ENCODE measurements at regions not wholly inside any gene's neighbourhood (a gene's known extent, or its start where the extent isn't known, plus 50 kb on each side); places are given as distances from the start of the nearest gene placed in this dataset.

DNA sequence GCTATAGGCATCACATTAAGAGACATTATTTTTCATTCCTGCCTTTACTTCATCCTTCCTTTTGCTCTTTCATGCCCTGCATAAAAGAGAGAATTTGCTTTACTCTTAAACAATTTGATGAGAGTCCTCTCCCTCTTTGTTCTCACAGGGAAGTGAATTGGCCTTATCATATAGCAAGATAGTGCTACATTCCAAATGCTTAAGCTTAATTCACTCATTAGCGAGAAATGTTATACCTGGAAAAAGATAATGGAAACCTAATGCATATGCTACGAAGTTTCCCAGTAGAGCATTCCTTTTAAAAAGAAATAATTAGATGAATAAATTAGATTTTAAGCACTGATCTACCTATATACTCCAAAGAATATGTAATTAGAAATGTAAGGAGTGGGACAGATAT is 798.8 kb downstream of the C12orf50 start:
- H3K4me3 Mint-ChIP-seq (ENCODE audit: unreplicated experiment): no peak overlapping the region
- no peaks in the 10 kb centered on the region for H3K36me3 Mint-ChIP-seq (ENCODE audit: unreplicated experiment)
- TF ChIP-seq, protein P1, sequence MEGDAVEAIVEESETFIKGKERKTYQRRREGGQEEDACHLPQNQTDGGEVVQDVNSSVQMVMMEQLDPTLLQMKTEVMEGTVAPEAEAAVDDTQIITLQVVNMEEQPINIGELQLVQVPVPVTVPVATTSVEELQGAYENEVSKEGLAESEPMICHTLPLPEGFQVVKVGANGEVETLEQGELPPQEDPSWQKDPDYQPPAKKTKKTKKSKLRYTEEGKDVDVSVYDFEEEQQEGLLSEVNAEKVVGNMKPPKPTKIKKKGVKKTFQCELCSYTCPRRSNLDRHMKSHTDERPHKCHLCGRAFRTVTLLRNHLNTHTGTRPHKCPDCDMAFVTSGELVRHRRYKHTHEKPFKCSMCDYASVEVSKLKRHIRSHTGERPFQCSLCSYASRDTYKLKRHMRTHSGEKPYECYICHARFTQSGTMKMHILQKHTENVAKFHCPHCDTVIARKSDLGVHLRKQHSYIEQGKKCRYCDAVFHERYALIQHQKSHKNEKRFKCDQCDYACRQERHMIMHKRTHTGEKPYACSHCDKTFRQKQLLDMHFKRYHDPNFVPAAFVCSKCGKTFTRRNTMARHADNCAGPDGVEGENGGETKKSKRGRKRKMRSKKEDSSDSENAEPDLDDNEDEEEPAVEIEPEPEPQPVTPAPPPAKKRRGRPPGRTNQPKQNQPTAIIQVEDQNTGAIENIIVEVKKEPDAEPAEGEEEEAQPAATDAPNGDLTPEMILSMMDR (IDR thresholded peaks at IDR 0.05; ENCODE audit: partially characterized antibody, unreplicated experiment): no peak
- H3K4me1 Mint-ChIP-seq (ENCODE audit: low read depth, unreplicated experiment): no peaks in the 10 kb centered on the region
- no peak for DNase-seq
- peaks cover 2% of the 10 kb centered on the region for H3K9me3 Mint-ChIP-seq (ENCODE audit: unreplicated experiment)
- H3K27me3 Mint-ChIP-seq (ENCODE audit: unreplicated experiment): no peaks in the 10 kb centered on the region
- no peak overlapping the region for H3K27ac Mint-ChIP-seq (ENCODE audit: unreplicated experiment)

DNA sequence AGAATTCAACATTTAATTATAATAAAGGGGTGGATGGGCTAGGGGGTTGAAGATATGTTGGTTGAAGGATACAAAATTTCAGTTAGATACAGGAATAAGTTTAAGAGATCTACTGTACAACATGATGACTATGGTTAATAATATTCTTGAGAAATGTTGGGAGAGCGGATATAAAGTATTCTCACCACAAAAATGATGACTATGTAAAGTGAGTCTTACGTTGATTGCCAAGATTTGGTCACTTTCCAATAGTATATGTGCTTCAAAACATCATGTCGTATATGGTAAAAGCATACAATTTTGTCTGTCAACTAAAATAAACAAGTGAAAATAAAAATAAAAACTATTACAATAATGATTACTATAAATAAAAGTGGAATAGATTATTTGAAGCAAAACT is 802.0 kb downstream of the C12orf50 start:
- Mint-ChIP-seq H3K4me3 (ENCODE audit: unreplicated experiment) (no peak overlapping the region), H3K27ac (ENCODE audit: unreplicated experiment) (no peak overlapping the region), H3K9me3 (ENCODE audit: unreplicated experiment) (no peaks in the 10 kb centered on the region), H3K4me1 (ENCODE audit: low read depth, unreplicated experiment) (no peaks in the 10 kb centered on the region), H3K36me3 (ENCODE audit: unreplicated experiment) (no peaks in the 10 kb centered on the region), H3K27me3 (ENCODE audit: unreplicated experiment) (no peaks in the 10 kb centered on the region)
- TF ChIP-seq, protein P1 (IDR thresholded peaks at IDR 0.05; ENCODE audit: partially characterized antibody, unreplicated experiment): no peak
- DNase-seq: no peak

DNA sequence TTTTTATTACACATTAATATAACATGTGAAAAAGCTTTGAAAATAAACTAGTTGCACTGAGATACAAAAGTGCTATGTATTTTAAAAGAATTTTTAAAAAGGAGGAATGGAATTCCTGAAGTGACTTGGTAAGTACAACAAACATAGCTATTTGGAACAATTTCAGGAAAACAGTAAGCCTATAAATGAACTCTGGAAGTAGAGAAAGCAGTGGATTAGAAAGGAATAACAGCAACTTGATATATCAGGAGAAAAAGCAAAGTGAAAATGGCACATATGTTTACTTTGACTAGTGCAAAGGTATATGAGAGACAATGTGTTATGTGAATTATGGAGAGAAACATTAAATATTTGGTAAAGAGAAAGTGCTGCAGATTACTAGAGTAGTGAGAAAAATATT is 811.7 kb downstream of the C12orf50 start:
- DNase-seq: no peak
- no peak overlapping the region for H3K4me3 Mint-ChIP-seq (ENCODE audit: unreplicated experiment)

DNA sequence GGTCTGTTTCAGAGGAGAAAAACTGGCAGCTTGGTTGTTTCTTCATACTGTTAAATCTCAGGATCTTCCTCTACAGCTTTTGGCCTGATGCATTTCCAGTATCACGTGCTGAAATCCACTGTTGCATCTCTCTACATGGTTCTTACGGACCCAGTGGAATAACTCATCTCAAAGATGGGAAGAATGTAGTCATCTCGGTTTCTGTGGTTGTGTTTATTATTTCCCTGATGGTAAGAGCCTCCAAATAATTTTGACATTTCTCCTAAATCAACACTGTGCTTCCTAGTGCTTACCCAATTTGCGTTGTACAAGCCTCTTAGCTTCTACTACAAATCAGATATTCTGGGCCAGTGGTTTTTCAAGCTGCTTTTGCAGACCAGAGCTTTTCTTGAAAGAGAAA is 812.8 kb downstream of the C12orf50 start:
- no peaks in the 10 kb centered on the region for H3K9me3 Mint-ChIP-seq (ENCODE audit: unreplicated experiment)
- H3K4me3 Mint-ChIP-seq (ENCODE audit: unreplicated experiment): no peak overlapping the region
- DNase-seq: no peak
- no peaks in the 10 kb centered on the region for H3K4me1 Mint-ChIP-seq (ENCODE audit: low read depth, unreplicated experiment)
- no peaks in the 10 kb centered on the region for H3K27me3 Mint-ChIP-seq (ENCODE audit: unreplicated experiment)
- no peaks in the 10 kb centered on the region for H3K36me3 Mint-ChIP-seq (ENCODE audit: unreplicated experiment)
- no peak overlapping the region for H3K27ac Mint-ChIP-seq (ENCODE audit: unreplicated experiment)
- TF ChIP-seq, protein P1 (IDR thresholded peaks at IDR 0.05; ENCODE audit: partially characterized antibody, unreplicated experiment): no peak

More for the DNA sequence above, 811.7 kb downstream of the C12orf50 start:
- Mint-ChIP-seq H3K4me1 (ENCODE audit: low read depth, unreplicated experiment) (no peaks in the 10 kb centered on the region), H3K36me3 (ENCODE audit: unreplicated experiment) (no peaks in the 10 kb centered on the region), H3K27ac (ENCODE audit: unreplicated experiment) (no peak overlapping the region), H3K9me3 (ENCODE audit: unreplicated experiment) (no peaks in the 10 kb centered on the region), H3K27me3 (ENCODE audit: unreplicated experiment) (no peaks in the 10 kb centered on the region)
- TF ChIP-seq, protein P1 (IDR thresholded peaks at IDR 0.05; ENCODE audit: partially characterized antibody, unreplicated experiment): no peak

DNA sequence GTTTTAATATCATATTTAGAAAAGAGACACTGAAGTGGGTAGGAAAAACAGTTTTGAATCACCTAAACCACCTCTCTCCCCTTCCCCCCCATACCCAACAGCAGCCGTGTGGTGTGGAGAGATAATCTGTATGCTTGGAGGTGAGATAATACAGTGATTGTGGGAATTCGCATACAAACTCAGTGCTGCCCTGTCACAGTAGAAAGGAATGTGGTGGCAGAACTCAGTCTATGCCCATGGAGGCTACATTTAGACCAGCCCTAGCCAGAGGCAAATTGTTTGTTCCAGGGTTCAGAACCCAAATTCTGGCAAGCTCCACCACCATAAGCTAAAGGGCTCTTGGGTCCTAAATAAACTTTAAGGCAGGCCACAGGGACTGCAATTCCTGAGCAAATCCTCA is 827.0 kb downstream of the C12orf50 start:
- no peaks in the 10 kb centered on the region for H3K4me1 Mint-ChIP-seq (ENCODE audit: low read depth, unreplicated experiment)
- DNase-seq: no peak
- no peaks in the 10 kb centered on the region for H3K36me3 Mint-ChIP-seq (ENCODE audit: unreplicated experiment)
- H3K27ac Mint-ChIP-seq (ENCODE audit: unreplicated experiment): no peak overlapping the region
- H3K9me3 Mint-ChIP-seq (ENCODE audit: unreplicated experiment): no peaks in the 10 kb centered on the region
- no peak overlapping the region for H3K4me3 Mint-ChIP-seq (ENCODE audit: unreplicated experiment)
- H3K27me3 Mint-ChIP-seq (ENCODE audit: unreplicated experiment): peaks cover 1% of the 10 kb centered on the region
- TF ChIP-seq, protein P1 (IDR thresholded peaks at IDR 0.05; ENCODE audit: partially characterized antibody, unreplicated experiment): no peak

All from glutamatergic neuron (in vitro differentiated cells).